ENCODE measurements at regions not wholly inside any gene's neighbourhood (a gene's known extent, or its start where the extent isn't known, plus 50 kb on each side); places are given as distances from the start of the nearest gene placed in this dataset.

GRCh38 chr10:4649471-4649870, 176.5 kb upstream of the AKR1E2 start:
- no peak for TF ChIP-seq CTCF (IDR thresholded peaks at IDR 0.05; ENCODE audit: insufficient read depth, low read length, poor library complexity, severe bottlenecking)
- TF ChIP-seq EZH2phosphoT487 (conservative IDR thresholded peaks at IDR 0.05; ENCODE audit: low read length): no peak
